Neural progenitor cell (in vitro differentiated cells): ENCODE measurements at regions not wholly inside any gene's neighbourhood (a gene's known extent, or its start where the extent isn't known, plus 50 kb on each side); places are given as distances from the start of the nearest gene placed in this dataset.

ENCODE experiments used
- EZH2 ChIP-seq: fragments of 200-600 bp; sonication (generic); IDR thresholded peaks from 2 replicates; pipeline ENCODE4 v1.6.1; 2017; ENCODE audit warnings: antibody characterized with exemption, mild to moderate bottlenecking, moderate library complexity
- EZH2phosphoT487 ChIP-seq: fragments of 200-600 bp; sonication (generic); IDR thresholded peaks from 2 replicates; pipeline ENCODE4 v1.6.1; 2017; ENCODE audit warnings: antibody characterized with exemption
- TF ChIP-seq, protein P1 (sequence below): fragments of 200-600 bp; sonication (generic); IDR thresholded peaks from 2 replicates; pipeline ENCODE4 v1.5.1; 2017; ENCODE audit warnings: antibody characterized with exemption, mild to moderate bottlenecking

DNA sequence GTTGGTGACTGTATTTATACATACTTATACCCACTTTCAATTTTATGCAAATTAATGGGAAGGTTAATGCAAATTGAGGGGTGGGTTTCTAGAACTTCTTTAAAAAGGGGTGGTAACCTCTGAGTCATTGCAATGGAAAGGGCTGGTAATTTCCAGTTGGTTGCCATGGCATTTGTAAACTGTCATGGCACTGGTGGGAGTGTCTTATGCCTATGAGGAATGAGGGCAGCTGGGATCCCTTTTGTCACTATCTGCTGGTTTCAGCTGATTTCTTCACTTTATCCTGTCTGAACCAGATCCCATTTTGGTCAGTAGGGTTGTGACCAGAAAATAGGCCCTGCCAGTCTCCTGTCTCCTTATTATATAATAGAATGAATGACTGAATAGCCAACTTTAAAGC, 1006.7 kb upstream of the GOT2 start:
- TF ChIP-seq, protein P1, sequence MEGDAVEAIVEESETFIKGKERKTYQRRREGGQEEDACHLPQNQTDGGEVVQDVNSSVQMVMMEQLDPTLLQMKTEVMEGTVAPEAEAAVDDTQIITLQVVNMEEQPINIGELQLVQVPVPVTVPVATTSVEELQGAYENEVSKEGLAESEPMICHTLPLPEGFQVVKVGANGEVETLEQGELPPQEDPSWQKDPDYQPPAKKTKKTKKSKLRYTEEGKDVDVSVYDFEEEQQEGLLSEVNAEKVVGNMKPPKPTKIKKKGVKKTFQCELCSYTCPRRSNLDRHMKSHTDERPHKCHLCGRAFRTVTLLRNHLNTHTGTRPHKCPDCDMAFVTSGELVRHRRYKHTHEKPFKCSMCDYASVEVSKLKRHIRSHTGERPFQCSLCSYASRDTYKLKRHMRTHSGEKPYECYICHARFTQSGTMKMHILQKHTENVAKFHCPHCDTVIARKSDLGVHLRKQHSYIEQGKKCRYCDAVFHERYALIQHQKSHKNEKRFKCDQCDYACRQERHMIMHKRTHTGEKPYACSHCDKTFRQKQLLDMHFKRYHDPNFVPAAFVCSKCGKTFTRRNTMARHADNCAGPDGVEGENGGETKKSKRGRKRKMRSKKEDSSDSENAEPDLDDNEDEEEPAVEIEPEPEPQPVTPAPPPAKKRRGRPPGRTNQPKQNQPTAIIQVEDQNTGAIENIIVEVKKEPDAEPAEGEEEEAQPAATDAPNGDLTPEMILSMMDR: no peak
- TF ChIP-seq EZH2 (no peak), EZH2phosphoT487 (no peak)
